Fibroblast of skin of left biceps (primary cell): ENCODE measurements at regions not wholly inside any gene's neighbourhood (a gene's known extent, or its start where the extent isn't known, plus 50 kb on each side); places are given as distances from the start of the nearest gene placed in this dataset.

ENCODE experiments used
- DNase-seq, 2 experiments: peaks; one replicate each; pipeline ENCODE4 v3.0.0-alpha.2; 2013; ENCODE audit warnings: low read depth in 2 of 2

- no peak for DNase-seq
Observed at GRCh38 chr22:46090631-46091201, 59.6 kb upstream of the PPARA start.

GRCh38 chr22:46091277-46091977, 58.9 kb upstream of the PPARA start:
- DNase-seq: no peak

- DNase-seq: no peak
Observed at GRCh38 chr22:46092011-46092410, 58.3 kb upstream of the PPARA start.

GRCh38 chr22:46092670-46093410, 57.5 kb upstream of the PPARA start:
- DNase-seq: no peak

GRCh38 chr22:46093796-46094195, 56.5 kb upstream of the PPARA start:
- no peak for DNase-seq

- no peak for DNase-seq
Observed at GRCh38 chr22:46094676-46095075, 55.6 kb upstream of the PPARA start.

- DNase-seq: no peak
Observed at GRCh38 chr22:46096051-46096450, 54.3 kb upstream of the PPARA start.

- DNase-seq: no peak
Observed at GRCh38 chr22:46096706-46097230, 53.6 kb upstream of the PPARA start.

- DNase-seq: no peak
Observed at GRCh38 chr22:46097268-46097900, 52.9 kb upstream of the PPARA start.

GRCh38 chr22:46098525-46099475, 51.5 kb upstream of the PPARA start:
- no peak for DNase-seq

- DNase-seq: no peak
Observed at GRCh38 chr22:46099740-46100139, 50.6 kb upstream of the PPARA start.

- no peak for DNase-seq
Observed at GRCh38 chr22:46100401-46101105, 49.8 kb upstream of the PPARA start.
